Neuronal stem cell (in vitro differentiated cells): ENCODE measurements at regions not wholly inside any gene's neighbourhood (a gene's known extent, or its start where the extent isn't known, plus 50 kb on each side); places are given as distances from the start of the nearest gene placed in this dataset.

Experiments
- DNase-seq: peaks from one replicate; pipeline ENCODE4 v3.0.0-alpha.2; 2013; ENCODE audit warnings: low spot score
- H2AFZ ChIP-seq: one replicate; pipeline ENCODE4 v1.6.1; 2013; ENCODE audit warnings: mild to moderate bottlenecking, low read length, inconsistent platforms
- H2AK5ac ChIP-seq: 2 replicates; pipeline ENCODE4 v1.6.1; 2013; ENCODE audit warnings: low read depth, mild to moderate bottlenecking, inconsistent platforms, low read length, moderate library complexity, mixed read lengths
- H2BK120ac ChIP-seq: 2 replicates; pipeline ENCODE4 v1.6.1; 2013; ENCODE audit warnings: low read depth, mild to moderate bottlenecking, inconsistent platforms, low read length, moderate library complexity, mixed read lengths
- H2BK12ac ChIP-seq: one replicate; pipeline ENCODE4 v1.6.1; 2013; ENCODE audit warnings: low read length, inconsistent platforms
- H2BK15ac ChIP-seq: 2 replicates; pipeline ENCODE4 v1.6.1; 2013; ENCODE audit warnings: mild to moderate bottlenecking, low read length, inconsistent platforms, mixed read lengths
- H2BK5ac ChIP-seq: one replicate; pipeline ENCODE4 v1.6.1; 2013; ENCODE audit warnings: inconsistent platforms, mild to moderate bottlenecking, low read length, moderate library complexity
- H3K14ac ChIP-seq: one replicate; pipeline ENCODE4 v1.6.1; 2013; ENCODE audit warnings: low read length, inconsistent platforms
- H3K18ac ChIP-seq: 2 replicates; pipeline ENCODE4 v1.6.1; 2013; ENCODE audit warnings: low read length, inconsistent platforms
- H3K23ac ChIP-seq: 2 replicates; pipeline ENCODE4 v1.6.1; 2013; ENCODE audit warnings: low read depth, mild to moderate bottlenecking, mixed read lengths, low read length, inconsistent platforms; ENCODE audit not compliant: poor library complexity
- H3K27ac ChIP-seq: replicated peaks from 3 replicates; pipeline ENCODE4 v1.5.1; 2013; ENCODE audit warnings: low read length, inconsistent platforms
- H3K27me3 ChIP-seq, 3 experiments: 2 replicates each; pipeline ENCODE4 v1.6.1; 2013; ENCODE audit warnings: low read length in 3 of 3, mild to moderate bottlenecking in 2 of 3, inconsistent platforms in 1 of 3, low read depth in 1 of 3, mixed read lengths in 1 of 3, moderate library complexity in 1 of 3; ENCODE audit not compliant: control insufficient read depth in 3 of 3, insufficient read depth in 3 of 3
- H3K36me3 ChIP-seq, 2 donors: replicated peaks in 1 of 2; 2 replicates each; pipeline ENCODE4 v1.6.1; 2013; ENCODE audit warnings: low read length in 2 of 2; ENCODE audit not compliant: control insufficient read depth in 2 of 2, insufficient read depth in 2 of 2
- H3K4ac ChIP-seq: 2 replicates; pipeline ENCODE4 v1.6.1; 2013; ENCODE audit warnings: inconsistent platforms, mild to moderate bottlenecking, low read length, moderate library complexity
- H3K4me1 ChIP-seq, 2 donors: 1 replicate in 1 of 2; 2 replicates in 1 of 2; pipeline ENCODE4 v1.6.1; 2013; ENCODE audit warnings: low read length in 2 of 2, low read depth in 1 of 2; ENCODE audit not compliant: control insufficient read depth in 2 of 2, insufficient read depth in 1 of 2
- H3K4me2 ChIP-seq: one replicate; pipeline ENCODE4 v1.6.1; 2013; ENCODE audit warnings: mild to moderate bottlenecking, low read length, inconsistent platforms; ENCODE audit not compliant: insufficient read depth, poor library complexity, severe bottlenecking
- H3K4me3 ChIP-seq, 2 donors: 2 replicates each; pipeline ENCODE4 v1.5.1; 2013; ENCODE audit warnings: low read length in 2 of 2, mild to moderate bottlenecking in 2 of 2, inconsistent platforms in 1 of 2, moderate library complexity in 1 of 2
- H3K79me1 ChIP-seq: one replicate; pipeline ENCODE4 v1.6.1; 2013; ENCODE audit warnings: low read depth, mild to moderate bottlenecking, inconsistent platforms, low read length, moderate library complexity
- H3K9ac ChIP-seq: one replicate; pipeline ENCODE4 v1.6.1; 2013; ENCODE audit warnings: mild to moderate bottlenecking, low read depth, low read length, inconsistent platforms; ENCODE audit not compliant: poor library complexity
- H3K9me3 ChIP-seq, 2 donors: replicated peaks in 1 of 2; 2 replicates each; pipeline versions ENCODE3 to v1.6.1; 2013; ENCODE audit warnings: low read length in 2 of 2, mild to moderate bottlenecking in 2 of 2, inconsistent platforms in 1 of 2, low read depth in 1 of 2, mixed read lengths in 1 of 2, moderate library complexity in 1 of 2; ENCODE audit not compliant: control insufficient read depth in 2 of 2, insufficient read depth in 1 of 2
- H4K8ac ChIP-seq: one replicate; pipeline ENCODE4 v1.6.1; 2013; ENCODE audit warnings: low read depth, mild to moderate bottlenecking, inconsistent platforms, low read length, moderate library complexity
- H4K91ac ChIP-seq: one replicate; pipeline ENCODE4 v1.6.1; 2013; ENCODE audit warnings: low read length, low read depth, mild to moderate bottlenecking, inconsistent platforms; ENCODE audit not compliant: poor library complexity
- WGBS, 2 donors: extraction: QIAGEN DNeasy Blood & Tissue Kit; methylation state at CpG; one replicate each; pipeline ENCODE4 v1.1.7; 2013; ENCODE audit warnings: missing lambda C conversion rate in 2 of 2, mixed read lengths in 1 of 2; ENCODE audit not compliant: insufficient read length in 2 of 2, insufficient replicate concordance in 1 of 2; ENCODE audit errors: extremely low coverage in 2 of 2; 5-methylcytosine and 5-hydroxymethylcytosine counted together

DNA sequence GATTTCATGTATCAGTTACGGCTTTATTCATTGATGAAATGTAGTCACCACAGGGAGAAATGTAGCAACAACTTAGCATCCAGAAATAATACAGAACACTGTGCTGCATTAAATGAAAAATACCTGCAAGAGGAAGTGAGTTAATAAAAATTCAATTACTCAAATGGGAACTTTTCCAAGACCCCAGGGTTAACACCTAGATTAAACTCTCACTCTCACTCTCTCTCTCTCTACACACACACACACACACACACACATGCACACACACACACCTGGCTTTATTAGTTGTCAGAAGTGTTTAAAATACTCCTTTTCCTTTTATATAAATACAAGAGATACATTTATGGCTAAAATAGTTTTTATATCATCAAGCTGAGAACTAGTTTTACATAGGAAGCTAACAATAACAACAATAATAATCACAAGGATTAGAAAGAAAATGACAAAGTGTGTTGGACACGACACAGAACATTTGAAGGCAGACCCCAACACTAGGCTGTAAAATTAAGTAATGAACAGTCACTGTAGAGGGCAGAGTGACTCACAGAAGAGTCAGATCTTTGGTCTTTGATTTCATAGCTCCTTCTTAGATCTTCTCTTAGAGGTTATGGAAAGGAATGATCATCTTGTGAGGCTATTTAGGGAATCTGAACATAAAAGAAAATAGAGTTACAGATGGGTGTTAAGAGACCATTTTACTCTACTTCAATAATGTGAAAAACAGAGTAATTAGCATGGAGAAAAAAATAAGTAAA lies 1266.0 kb upstream of the ADGRL2 start:
- Histone ChIP-seq H3K4me1 (peaks cover 4 to 30% of the 10 kb centered on the region in 2 donors), H2BK5ac (no peak overlapping the region), H3K9me3 (no peaks in the 10 kb centered on the region), H3K27ac (no peak overlapping the region), H3K9ac (no peak overlapping the region), H3K14ac (no peak overlapping the region), H2BK120ac (no peak overlapping the region), H3K4me3 (no peak overlapping the region), H3K18ac (no peak overlapping the region), H3K4ac (no peak overlapping the region), H3K27me3 (no peaks in the 10 kb centered on the region), H2AFZ (no peak overlapping the region), H3K36me3 (no peaks in the 10 kb centered on the region), H3K23ac (no peak overlapping the region), H4K8ac (no peak overlapping the region), H3K79me1 (no peaks in the 10 kb centered on the region), H4K91ac (no peak overlapping the region), H2AK5ac (no peak overlapping the region), H2BK15ac (no peak overlapping the region), H3K4me2 (no peak overlapping the region), H2BK12ac (no peak overlapping the region)
- no peak for DNase-seq
- whole genome bisulfite sequencing, 2 donors: no CpG with 5 or more reads among the region's 2 CpGs

DNA sequence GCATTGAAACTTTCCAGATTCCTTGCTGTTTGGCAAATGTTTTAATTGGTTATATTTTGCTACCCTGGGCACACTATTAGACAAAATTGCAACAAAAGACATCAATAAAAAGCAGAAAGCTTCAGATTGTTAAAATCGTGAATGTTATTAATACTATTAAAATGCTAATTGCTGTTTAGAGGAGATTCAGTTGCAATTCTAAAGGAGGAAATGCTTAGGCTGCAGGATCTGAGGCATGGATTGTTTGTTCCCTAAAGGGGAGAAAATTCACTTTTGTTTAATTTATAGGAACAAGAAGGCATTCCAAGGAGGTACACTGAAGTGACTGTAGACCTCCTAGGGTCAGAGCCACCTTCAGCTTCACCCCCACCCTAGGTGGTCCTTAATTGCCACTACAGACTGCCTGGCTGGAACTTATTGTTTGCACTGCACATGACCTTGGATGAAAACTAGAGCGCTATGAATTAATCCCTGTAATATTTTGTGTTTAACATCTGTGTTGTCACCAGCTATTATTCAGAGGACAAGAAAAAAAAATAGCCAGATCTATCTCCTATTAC lies 1266.9 kb upstream of the ADGRL2 start:
- Histone ChIP-seq H2BK120ac (no peak overlapping the region), H3K4me2 (no peak overlapping the region), H2AK5ac (no peak overlapping the region), H4K8ac (no peak overlapping the region), H3K36me3 (no peaks in the 10 kb centered on the region), H3K79me1 (no peaks in the 10 kb centered on the region), H3K4ac (no peak overlapping the region), H3K4me3 (no peak overlapping the region), H3K9me3 (no peaks in the 10 kb centered on the region), H3K18ac (no peak overlapping the region), H3K23ac (no peak overlapping the region), H3K27me3 (no peaks in the 10 kb centered on the region), H3K4me1 (peaks cover 4 to 30% of the 10 kb centered on the region in 2 donors), H3K9ac (no peak overlapping the region), H3K14ac (no peak overlapping the region), H2AFZ (peak overlapping the region; percentile 32), H4K91ac (no peak overlapping the region), H3K27ac (no peak overlapping the region), H2BK12ac (no peak overlapping the region), H2BK5ac (no peak overlapping the region), H2BK15ac (no peak overlapping the region)
- WGBS, 2 donors: no CpG with 5 or more reads among the region's 2 CpGs
- DNase-seq: no peak

DNA sequence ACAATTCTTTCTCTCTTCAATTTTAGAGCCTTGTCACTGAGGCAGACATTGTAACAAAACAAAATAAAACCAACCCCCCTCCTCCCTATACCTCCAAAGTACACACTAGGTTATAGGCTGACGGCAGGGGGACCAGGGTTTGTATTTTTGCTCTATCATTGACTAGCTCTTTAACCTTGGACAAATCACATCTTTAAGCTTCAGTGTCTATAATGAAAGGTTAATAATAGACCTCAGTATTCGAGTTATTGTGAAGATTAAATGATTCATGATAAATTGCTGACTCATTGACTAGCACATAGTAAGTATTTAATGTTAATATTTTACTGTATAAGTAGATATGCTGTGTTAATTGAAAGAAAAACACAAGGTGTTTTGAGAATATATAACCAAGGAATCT lies 1267.6 kb upstream of the ADGRL2 start:
- H3K27ac ChIP-seq: no peak overlapping the region
- WGBS, 2 donors: no CpG with 5 or more reads among the region's 2 CpGs

DNA sequence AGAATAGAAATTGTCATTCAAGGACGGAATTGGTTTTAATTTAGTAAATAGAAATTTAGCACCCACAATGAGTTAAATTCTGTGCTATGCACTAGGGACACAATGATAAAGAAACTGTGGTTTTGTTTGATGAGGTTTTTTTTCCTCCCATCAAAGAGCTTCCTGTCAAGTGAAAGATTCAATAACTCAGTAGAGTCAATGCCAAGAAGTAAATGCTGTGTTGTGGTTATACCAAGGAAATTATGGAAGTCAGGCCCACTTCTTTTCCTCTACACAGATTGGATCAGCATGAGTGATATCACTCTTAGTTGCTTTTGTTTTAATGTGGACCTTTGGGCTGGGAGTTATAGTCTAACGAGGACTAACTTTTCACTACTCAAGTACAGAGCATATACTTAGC lies 1269.6 kb upstream of the ADGRL2 start:
- Histone ChIP-seq H3K23ac (no peak overlapping the region), H4K91ac (no peak overlapping the region), H3K9ac (no peak overlapping the region), H3K4me1 (peaks cover 4 to 30% of the 10 kb centered on the region in 2 donors), H3K4me3 (no peak overlapping the region), H3K4ac (no peak overlapping the region), H3K79me1 (no peaks in the 10 kb centered on the region), H3K14ac (no peak overlapping the region), H3K36me3 (no peaks in the 10 kb centered on the region), H2AFZ (no peak overlapping the region), H3K4me2 (no peak overlapping the region), H3K27me3 (no peaks in the 10 kb centered on the region), H2BK5ac (no peak overlapping the region), H2BK120ac (no peak overlapping the region), H3K27ac (no peak overlapping the region), H2AK5ac (no peak overlapping the region), H2BK12ac (no peak overlapping the region), H3K9me3 (no peaks in the 10 kb centered on the region), H4K8ac (no peak overlapping the region), H3K18ac (no peak overlapping the region), H2BK15ac (no peak overlapping the region)
- no CpG with 5 or more reads among the region's 2 CpGs for WGBS, 2 donors
- no peak for DNase-seq

More for the DNA sequence above, 1267.6 kb upstream of the ADGRL2 start:
- Histone ChIP-seq H2AFZ (peak overlapping the region; percentile 30), H2BK120ac (no peak overlapping the region), H3K36me3 (no peaks in the 10 kb centered on the region), H3K4me3 (no peak overlapping the region), H3K9me3 (no peaks in the 10 kb centered on the region), H3K27me3 (no peaks in the 10 kb centered on the region), H2BK15ac (no peak overlapping the region), H3K23ac (no peak overlapping the region), H4K8ac (no peak overlapping the region), H3K4me2 (no peak overlapping the region), H3K4ac (no peak overlapping the region), H2AK5ac (no peak overlapping the region), H4K91ac (no peak overlapping the region), H2BK5ac (no peak overlapping the region), H3K4me1 (peaks cover 4 to 30% of the 10 kb centered on the region in 2 donors), H3K9ac (no peak overlapping the region), H3K14ac (no peak overlapping the region), H3K79me1 (no peaks in the 10 kb centered on the region), H3K18ac (no peak overlapping the region), H2BK12ac (no peak overlapping the region)
- DNase-seq: no peak
